ENCODE measurements at regions not wholly inside any gene's neighbourhood (a gene's known extent, or its start where the extent isn't known, plus 50 kb on each side); places are given as distances from the start of the nearest gene placed in this dataset.

- no peak for DNase-seq (ENCODE audit: low read depth)
- TF ChIP-seq CTCF (conservative IDR thresholded peaks at IDR 0.05; ENCODE audit: low read depth, low read length), result no peak
- H3K4me3 ChIP-seq (ENCODE audit: low read depth, low read length), result no peak overlapping the region
These were observed 664.9 kb downstream of the TAF11L14 start for GRCh38 chr5:18299166-18299565.

- no peak for DNase-seq (ENCODE audit: low read depth)
- H3K4me3 ChIP-seq (ENCODE audit: low read depth, low read length), result no peak overlapping the region
- TF ChIP-seq CTCF (conservative IDR thresholded peaks at IDR 0.05; ENCODE audit: low read depth, low read length), result peak; percentile 84
These were observed 671.1 kb downstream of the TAF11L14 start for GRCh38 chr5:18305288-18305924.

- TF ChIP-seq CTCF (conservative IDR thresholded peaks at IDR 0.05; ENCODE audit: low read depth, low read length), result no peak
- no peak overlapping the region for H3K4me3 ChIP-seq (ENCODE audit: low read depth, low read length)
- no peak for DNase-seq (ENCODE audit: low read depth)
These were observed 677.0 kb downstream of the TAF11L14 start for GRCh38 chr5:18311266-18311665.

- no peak overlapping the region for H3K4me3 ChIP-seq (ENCODE audit: low read depth, low read length)
- TF ChIP-seq CTCF (conservative IDR thresholded peaks at IDR 0.05; ENCODE audit: low read depth, low read length), result no peak
- no peak for DNase-seq (ENCODE audit: low read depth)
These were observed 677.8 kb downstream of the TAF11L14 start for GRCh38 chr5:18312016-18312415.

- peak; percentile 54 for TF ChIP-seq CTCF (conservative IDR thresholded peaks at IDR 0.05; ENCODE audit: low read depth, low read length)
- DNase-seq (ENCODE audit: low read depth), result no peak
- no peak overlapping the region for H3K4me3 ChIP-seq (ENCODE audit: low read depth, low read length)
These were observed 680.0 kb downstream of the TAF11L14 start for GRCh38 chr5:18314192-18314778.

- no peak for DNase-seq (ENCODE audit: low read depth)
- no peak overlapping the region for H3K4me3 ChIP-seq (ENCODE audit: low read depth, low read length)
- TF ChIP-seq CTCF (conservative IDR thresholded peaks at IDR 0.05; ENCODE audit: low read depth, low read length), result no peak
These were observed 687.1 kb downstream of the TAF11L14 start for GRCh38 chr5:18321262-18321942.

All from epithelial cell of proximal tubule (primary cell).